Hepatocyte (in vitro differentiated cells): ENCODE measurements at regions not wholly inside any gene's neighbourhood (a gene's known extent, or its start where the extent isn't known, plus 50 kb on each side); places are given as distances from the start of the nearest gene placed in this dataset.

Experiments
- DNase-seq: peaks from one replicate; pipeline ENCODE4 v3.0.0-alpha.2; 2016; ENCODE audit warnings: low spot score
- H2AFZ ChIP-seq: fragments of 200-600 bp; sonication (generic); 2 replicates; pipeline ENCODE4 v1.6.0; 2016; ENCODE audit warnings: antibody characterized with exemption, mild to moderate bottlenecking
- H3K27ac ChIP-seq: fragments of 200-600 bp; sonication (generic); 2 replicates; pipeline ENCODE4 v1.5.1; 2016; ENCODE audit warnings: mild to moderate bottlenecking
- H3K27me3 ChIP-seq: fragments of 200-600 bp; sonication (generic); 2 replicates; pipeline ENCODE4 v1.6.1; 2016
- H3K36me3 ChIP-seq: fragments of 200-600 bp; sonication (generic); replicated peaks from 2 replicates; pipeline ENCODE4 v1.5.1; 2016; ENCODE audit warnings: low read depth; ENCODE audit not compliant: insufficient read depth
- H3K4me1 ChIP-seq: fragments of 200-600 bp; sonication (generic); 2 replicates; pipeline ENCODE4 v1.5.1; 2016; ENCODE audit warnings: mild to moderate bottlenecking, moderate library complexity; ENCODE audit not compliant: insufficient read depth
- H3K4me2 ChIP-seq: fragments of 200-600 bp; sonication (generic); 2 replicates; pipeline ENCODE4 v1.6.0; 2016
- H3K4me3 ChIP-seq: fragments of 200-600 bp; sonication (generic); 2 replicates; pipeline ENCODE4 v1.5.1; 2016; ENCODE audit warnings: mild to moderate bottlenecking
- H3K79me2 ChIP-seq: fragments of 200-600 bp; sonication (generic); 2 replicates; pipeline ENCODE4 v1.6.0; 2017; ENCODE audit warnings: mild to moderate bottlenecking
- H3K9me2 ChIP-seq: fragments of 200-600 bp; sonication (generic); replicated peaks from 2 replicates; pipeline ENCODE4 v1.6.0; 2017; ENCODE audit warnings: mild to moderate bottlenecking; ENCODE audit not compliant: insufficient read depth
- H3K9me3 ChIP-seq: fragments of 200-600 bp; sonication (generic); 2 replicates; pipeline ENCODE4 v1.5.1; 2016; ENCODE audit warnings: low read depth, mild to moderate bottlenecking
- H4K20me1 ChIP-seq: fragments of 200-600 bp; sonication (generic); 2 replicates; pipeline ENCODE4 v1.6.0; 2016; ENCODE audit warnings: mild to moderate bottlenecking; ENCODE audit not compliant: insufficient read depth, poor library complexity, severe bottlenecking
- CTCF ChIP-seq: fragments of 200-600 bp; sonication (generic); IDR thresholded peaks from 2 replicates; pipeline ENCODE4 v1.5.1; 2016; ENCODE audit warnings: antibody characterized with exemption, mild to moderate bottlenecking; ENCODE audit not compliant: poor library complexity
- EZH2 ChIP-seq: fragments of 200-600 bp; sonication (generic); IDR thresholded peaks from 2 replicates; pipeline ENCODE4 v1.6.1; 2016; ENCODE audit warnings: antibody characterized with exemption, mild to moderate bottlenecking, borderline replicate concordance
- EZH2phosphoT487 ChIP-seq: fragments of 200-600 bp; sonication (generic); IDR thresholded peaks from one replicate; pipeline ENCODE4 v1.6.1; 2018; ENCODE audit warnings: antibody characterized with exemption, mild to moderate bottlenecking, low read depth, moderate library complexity; ENCODE audit not compliant: unreplicated experiment, severe bottlenecking
- WGBS: methylation state at CpG from one replicate; pipeline ENCODE4 v1.1.6; 2016; ENCODE audit warnings: low lambda C conversion rate; ENCODE audit errors: missing lambda C conversion rate; 5-methylcytosine and 5-hydroxymethylcytosine counted together

GRCh38 chr4:188532751-188533150 lies 393.5 kb downstream of the TRIML1 start:
- Histone ChIP-seq H3K4me1 (no peaks in the 10 kb centered on the region), H2AFZ (no peak overlapping the region), H3K36me3 (no peaks in the 10 kb centered on the region), H3K9me3 (no peaks in the 10 kb centered on the region), H3K27me3 (no peaks in the 10 kb centered on the region), H3K4me3 (no peak overlapping the region), H3K9me2 (no peaks in the 10 kb centered on the region), H3K4me2 (no peak overlapping the region), H3K27ac (no peak overlapping the region), H3K79me2 (no peaks in the 10 kb centered on the region), H4K20me1 (no peaks in the 10 kb centered on the region)
- WGBS = 78% methylated on average over 10 of the region's 10 CpGs
- TF ChIP-seq EZH2phosphoT487 (no peak), EZH2 (no peak), CTCF (no peak)
- DNase-seq = no peak

GRCh38 chr4:188534297-188534696 lies 395.1 kb downstream of the TRIML1 start:
- Histone ChIP-seq H3K79me2 (no peaks in the 10 kb centered on the region), H3K4me3 (no peak overlapping the region), H3K36me3 (no peaks in the 10 kb centered on the region), H3K4me1 (no peaks in the 10 kb centered on the region), H2AFZ (no peak overlapping the region), H3K4me2 (no peak overlapping the region), H4K20me1 (no peaks in the 10 kb centered on the region), H3K27ac (no peak overlapping the region), H3K27me3 (no peaks in the 10 kb centered on the region), H3K9me3 (peaks cover 1% of the 10 kb centered on the region), H3K9me2 (no peaks in the 10 kb centered on the region)
- 79% methylated on average over 4 of the region's 4 CpGs for WGBS
- TF ChIP-seq EZH2 (no peak), CTCF (no peak), EZH2phosphoT487 (no peak)
- DNase-seq = no peak

- no peak for TF ChIP-seq EZH2phosphoT487
- no peak for TF ChIP-seq CTCF
- no peak for TF ChIP-seq EZH2
- H3K27ac ChIP-seq = peak overlapping the region; percentile 24
- no peaks in the 10 kb centered on the region for H3K27me3 ChIP-seq
- H3K4me2 ChIP-seq = no peak overlapping the region
- H3K4me3 ChIP-seq = no peak overlapping the region
- no peaks in the 10 kb centered on the region for H3K9me2 ChIP-seq
- H4K20me1 ChIP-seq = no peaks in the 10 kb centered on the region
- no peaks in the 10 kb centered on the region for H3K4me1 ChIP-seq
- H2AFZ ChIP-seq = no peak overlapping the region
- H3K9me3 ChIP-seq = peaks cover 3% of the 10 kb centered on the region
- H3K79me2 ChIP-seq = no peaks in the 10 kb centered on the region
- peak; percentile 45 for DNase-seq
- H3K36me3 ChIP-seq = no peaks in the 10 kb centered on the region
- WGBS = 69% methylated on average over 6 of the region's 6 CpGs
Observed at GRCh38 chr4:188534917-188535316, 395.7 kb downstream of the TRIML1 start.

- Histone ChIP-seq H3K27ac (no peak overlapping the region), H3K9me2 (no peaks in the 10 kb centered on the region), H3K4me3 (no peak overlapping the region), H3K9me3 (peaks cover 3% of the 10 kb centered on the region), H3K4me2 (no peak overlapping the region), H3K79me2 (no peaks in the 10 kb centered on the region), H3K27me3 (no peaks in the 10 kb centered on the region), H3K36me3 (no peaks in the 10 kb centered on the region), H4K20me1 (no peaks in the 10 kb centered on the region), H2AFZ (no peak overlapping the region), H3K4me1 (no peaks in the 10 kb centered on the region)
- peak; percentile 10 for DNase-seq
- 60% methylated on average over 10 of the region's 10 CpGs for WGBS
- TF ChIP-seq EZH2 (no peak), EZH2phosphoT487 (no peak), CTCF (no peak)
Observed at GRCh38 chr4:188536826-188537225, 397.6 kb downstream of the TRIML1 start.
